H1 (cell line): ENCODE measurements at regions not wholly inside any gene's neighbourhood (a gene's known extent, or its start where the extent isn't known, plus 50 kb on each side); places are given as distances from the start of the nearest gene placed in this dataset.

Source experiments
- CTCF ChIA-PET: fragments of 300-600 bp; sonication (Branson Sonifier 250); formaldehyde crosslinking; loops from one replicate; lab custom pipeline; 2021; ENCODE audit not compliant: partially characterized antibody; lab: Charles Lee
- POLR2A ChIA-PET: fragments of 300-600 bp; sonication (Branson Sonifier 250); formaldehyde crosslinking; loops from one replicate; lab custom pipeline; 2021; ENCODE audit warnings: inconsistent platforms; ENCODE audit not compliant: partially characterized antibody; lab: Charles Lee
- DNase-seq, 2 experiments: peaks; one replicate each; pipeline versions ENCODE4 v3.0.0 to v3.0.0-alpha.2; 2010 to 2022; ENCODE audit warnings: low spot score in 2 of 2, low read depth in 1 of 2, mixed read lengths in 1 of 2
- FAIRE-seq: peaks from 2 replicates; lab custom pipeline; 2011; peaks lifted over from hg19 to GRCh38; lab: Jason Lieb, UNC
- H2AFZ ChIP-seq: 2 replicates; pipeline ENCODE4 v1.8.1; 2012; ENCODE audit warnings: low read length, inconsistent platforms
- H2AK5ac ChIP-seq: 2 replicates; pipeline ENCODE4 v1.6.1; 2013; ENCODE audit warnings: low read depth, low read length
- H2BK120ac ChIP-seq: replicated peaks from 2 replicates; pipeline ENCODE3; 2013; ENCODE audit warnings: low read depth, low read length, inconsistent platforms
- H2BK12ac ChIP-seq: 2 replicates; pipeline ENCODE4 v1.6.1; 2013; ENCODE audit warnings: low read depth, low read length
- H2BK15ac ChIP-seq: 2 replicates; pipeline ENCODE4 v1.6.1; 2013; ENCODE audit warnings: low read length
- H2BK20ac ChIP-seq: 2 replicates; pipeline ENCODE4 v1.6.1; 2013; ENCODE audit warnings: low read length
- H2BK5ac ChIP-seq: 2 replicates; pipeline ENCODE4 v1.6.1; 2013; ENCODE audit warnings: low read depth, low read length
- H3K14ac ChIP-seq: 2 replicates; pipeline ENCODE4 v1.6.1; 2013; ENCODE audit warnings: inconsistent platforms; ENCODE audit not compliant: insufficient read length
- H3K18ac ChIP-seq: 2 replicates; pipeline ENCODE4 v1.6.1; 2013; ENCODE audit warnings: low read length; ENCODE audit errors: extremely low read depth
- H3K23ac ChIP-seq: 2 replicates; pipeline ENCODE4 v1.6.1; 2013; ENCODE audit warnings: inconsistent platforms; ENCODE audit not compliant: insufficient read length
- H3K23me2 ChIP-seq: 2 replicates; pipeline ENCODE4 v1.6.1; 2013; ENCODE audit warnings: low read depth, low read length
- H3K27ac ChIP-seq: 2 replicates; pipeline ENCODE4 v1.6.1; 2011; ENCODE audit warnings: low read depth, low read length, inconsistent platforms
- H3K27me3 ChIP-seq, 4 experiments: replicated peaks in 1 of 4; 1 replicate in 1 of 4; 2 replicates in 3 of 4; pipeline versions ENCODE4 v1.6.1 to v1.8.1; 2011 to 2013; ENCODE audit warnings: low read length in 3 of 4, mild to moderate bottlenecking in 3 of 4, inconsistent platforms in 2 of 4, mixed read lengths in 2 of 4, moderate library complexity in 1 of 4; ENCODE audit not compliant: control insufficient read depth in 3 of 4, insufficient read depth in 3 of 4; ENCODE audit errors: extremely low read depth in 1 of 4
- H3K36me3 ChIP-seq, 4 experiments: 2 replicates each; pipeline versions ENCODE4 v1.6.1 to v1.8.1; 2011 to 2013; ENCODE audit warnings: mild to moderate bottlenecking in 4 of 4, low read length in 3 of 4, moderate library complexity in 2 of 4, control low read depth in 1 of 4, inconsistent platforms in 1 of 4; ENCODE audit not compliant: insufficient read depth in 4 of 4, control insufficient read depth in 2 of 4
- H3K4ac ChIP-seq: replicated peaks from 2 replicates; pipeline ENCODE3; 2013; ENCODE audit warnings: low read length, low read depth, mixed read lengths, inconsistent platforms; ENCODE audit not compliant: insufficient read length
- H3K4me1 ChIP-seq, 4 experiments: replicated peaks in 1 of 4; 1 replicate in 1 of 4; 2 replicates in 3 of 4; pipeline versions ENCODE4 v1.6.1 to v1.8.1; 2011 to 2013; ENCODE audit warnings: low read length in 3 of 4, inconsistent platforms in 2 of 4, mixed read lengths in 1 of 4; ENCODE audit not compliant: insufficient read depth in 4 of 4, control insufficient read depth in 3 of 4
- H3K4me2 ChIP-seq, 2 experiments: 2 replicates each; pipeline versions ENCODE4 v1.6.1 to v1.8.1; 2011 to 2013; ENCODE audit warnings: low read depth in 2 of 2, low read length in 2 of 2, control low read depth in 1 of 2, inconsistent platforms in 1 of 2, mild to moderate bottlenecking in 1 of 2; ENCODE audit not compliant: insufficient read depth in 1 of 2
- H3K4me3 ChIP-seq, 4 experiments: fragments of 200-600, 300-600 bp in 1 of 4; sonication (generic), shearing (Covaris generic), sonication (Bioruptor Twin) in 1 of 4; 2 replicates each; pipeline versions ENCODE4 v1.5.1 to v1.8.1; 2011 to 2016; ENCODE audit warnings: low read length in 4 of 4, low read depth in 3 of 4, control low read depth in 2 of 4, inconsistent platforms in 2 of 4, mild to moderate bottlenecking in 2 of 4, mixed read lengths in 1 of 4, moderate library complexity in 1 of 4; ENCODE audit not compliant: insufficient read depth in 2 of 4; ENCODE audit errors: extremely low read depth in 1 of 4
- H3K56ac ChIP-seq: replicated peaks from 2 replicates; pipeline ENCODE3; 2013; ENCODE audit warnings: low read depth, mild to moderate bottlenecking, mixed read lengths, low read length, inconsistent platforms; ENCODE audit not compliant: insufficient read length
- H3K79me1 ChIP-seq: 2 replicates; pipeline ENCODE4 v1.6.1; 2013; ENCODE audit warnings: low read depth, low read length, control low read depth
- H3K79me2 ChIP-seq, 2 experiments: 2 replicates each; pipeline versions ENCODE4 v1.6.1 to v1.8.1; 2012 to 2013; ENCODE audit warnings: low read length in 2 of 2, mild to moderate bottlenecking in 2 of 2, inconsistent platforms in 1 of 2; ENCODE audit not compliant: insufficient read depth in 2 of 2, control insufficient read depth in 1 of 2
- H3K9ac ChIP-seq, 4 experiments: replicated peaks in 1 of 4; 1 replicate in 1 of 4; 2 replicates in 3 of 4; pipeline versions ENCODE4 v1.6.1 to v1.8.1; 2011 to 2013; ENCODE audit warnings: low read depth in 3 of 4, low read length in 3 of 4, control low read depth in 2 of 4, mild to moderate bottlenecking in 2 of 4, moderate library complexity in 2 of 4, inconsistent platforms in 1 of 4; ENCODE audit errors: extremely low read depth in 1 of 4
- H3K9me3 ChIP-seq, 2 experiments: 2 replicates each; pipeline versions ENCODE4 v1.6.1 to v1.8.1; 2012 to 2013; ENCODE audit warnings: mild to moderate bottlenecking in 2 of 2, moderate library complexity in 2 of 2, control low read depth in 1 of 2, inconsistent platforms in 1 of 2, low read depth in 1 of 2, low read length in 1 of 2, mixed read lengths in 1 of 2; ENCODE audit not compliant: insufficient read depth in 2 of 2
- H4K20me1 ChIP-seq, 2 experiments: replicated peaks in 1 of 2; 2 replicates each; pipeline versions ENCODE3 to v1.8.1; 2011 to 2013; ENCODE audit warnings: inconsistent platforms in 2 of 2, low read length in 2 of 2, mild to moderate bottlenecking in 1 of 2; ENCODE audit not compliant: insufficient read depth in 2 of 2, control insufficient read depth in 1 of 2
- H4K5ac ChIP-seq: 2 replicates; pipeline ENCODE4 v1.6.1; 2013; ENCODE audit warnings: low read length, low read depth, mixed read lengths, inconsistent platforms; ENCODE audit not compliant: insufficient read length
- H4K8ac ChIP-seq: 2 replicates; pipeline ENCODE4 v1.8.0; 2013; ENCODE audit warnings: mild to moderate bottlenecking, moderate library complexity, low read length, inconsistent platforms; ENCODE audit not compliant: insufficient read depth; ENCODE audit errors: extremely low read depth
- H4K91ac ChIP-seq: replicated peaks from 2 replicates; pipeline ENCODE3; 2013; ENCODE audit warnings: low read length, mixed read lengths, inconsistent platforms; ENCODE audit not compliant: insufficient read length
- PHF8 ChIP-seq: fragments of 200-600 bp; sonication (generic); conservative IDR thresholded peaks from 2 replicates; pipeline ENCODE4 v1.7.1; 2012; ENCODE audit warnings: low read depth, mild to moderate bottlenecking, inconsistent platforms, low read length, moderate library complexity
- TAF1 ChIP-seq: IDR thresholded peaks from 2 replicates; pipeline ENCODE4 v1.6.1; 2011; ENCODE audit warnings: mild to moderate bottlenecking, low read depth, low read length
- WGBS, 2 experiments: shearing (Covaris generic) in 1 of 2; methylation state at CpG; one replicate each; pipeline versions ENCODE4 v1.1.6 to v1.1.7; 2013 to 2015; ENCODE audit warnings: low lambda C conversion rate in 2 of 2, mixed read lengths in 2 of 2, inconsistent platforms in 1 of 2, low coverage in 1 of 2, missing lambda C conversion rate in 1 of 2; ENCODE audit not compliant: insufficient replicate concordance in 2 of 2, insufficient coverage in 1 of 2, insufficient read length in 1 of 2; ENCODE audit errors: extremely low coverage in 1 of 2, missing lambda C conversion rate in 1 of 2; 5-methylcytosine and 5-hydroxymethylcytosine counted together

DNA sequence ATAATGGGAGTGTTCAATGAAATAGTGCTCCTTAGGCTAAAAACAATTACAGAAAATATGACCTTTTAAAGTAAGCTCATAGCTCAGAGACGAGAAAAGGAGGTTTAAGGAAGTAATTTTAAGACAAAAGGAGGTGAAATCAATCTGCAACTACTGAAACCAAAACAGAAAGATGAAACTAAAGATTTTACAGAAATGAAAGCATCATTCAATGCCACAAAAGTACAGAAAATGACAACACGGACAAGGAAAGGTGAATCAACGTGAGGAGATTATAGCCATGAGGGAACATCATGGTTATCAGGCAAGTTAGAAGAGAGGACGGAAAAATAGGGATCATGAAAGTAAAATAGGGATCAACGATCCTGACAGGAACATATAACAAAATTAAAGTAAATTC is 745.2 kb downstream of the PCDH17 start:
- H3K4me2 ChIP-seq, result no peak overlapping the region
- H4K20me1 ChIP-seq, result no peaks in the 10 kb centered on the region
- no peak overlapping the region for H4K8ac ChIP-seq
- H3K4ac ChIP-seq, result no peak overlapping the region
- FAIRE-seq (no peak), DNase-seq (no peak)
- no peaks in the 10 kb centered on the region for H3K79me1 ChIP-seq
- H2BK5ac ChIP-seq, result no peak overlapping the region
- H3K4me3 ChIP-seq, result no peak overlapping the region
- CTCF ChIA-PET, result no interaction called here
- no peak overlapping the region for H4K91ac ChIP-seq
- H3K79me2 ChIP-seq, result no peaks in the 10 kb centered on the region
- peaks cover 0 to 1% (median 0%) of the 10 kb centered on the region in 4 experiments; a peak in 1 of 7 replicates for H3K27me3 ChIP-seq
- H3K18ac ChIP-seq, result no peak overlapping the region
- H2BK12ac ChIP-seq, result no peak overlapping the region
- WGBS, 2 experiments, result 89% methylated on average over 5 of the region's 5 CpGs; no CpG with 5 or more reads in 1 of the 2 experiments
- H3K4me1 ChIP-seq, result no peaks in the 10 kb centered on the region
- H3K23ac ChIP-seq, result no peak overlapping the region
- H3K9ac ChIP-seq, result no peak overlapping the region
- H2AK5ac ChIP-seq, result no peak overlapping the region
- H3K56ac ChIP-seq, result no peak overlapping the region
- TF ChIP-seq PHF8 (no peak), TAF1 (no peak)
- TF ChIP-seq, all 59 proteins: peak for 0
- Histone ChIP-seq H3K14ac (no peak overlapping the region), H2BK15ac (no peak overlapping the region), H3K36me3 (no peaks in the 10 kb centered on the region), H2AFZ (no peak overlapping the region), H2BK20ac (no peak overlapping the region), H3K27ac (no peak overlapping the region), H3K9me3 (no peaks in the 10 kb centered on the region), H2BK120ac (no peak overlapping the region), H4K5ac (no peak overlapping the region), H3K23me2 (no peaks in the 10 kb centered on the region)
- POLR2A ChIA-PET, result no interaction called here
